ENCODE measurements at regions not wholly inside any gene's neighbourhood (a gene's known extent, or its start where the extent isn't known, plus 50 kb on each side); places are given as distances from the start of the nearest gene placed in this dataset.

GRCh38 chr5:112684121-112684520, 53.6 kb upstream of the APC start:
- Histone ChIP-seq H3K4me3 (ENCODE audit: low read depth, low read length) (no peak overlapping the region), H3K4me1 (ENCODE audit: control insufficient read depth, insufficient read depth, low read length) (peaks cover 6% of the 10 kb centered on the region)

GRCh38 chr5:112684737-112685136, 52.9 kb upstream of the APC start:
- Histone ChIP-seq H3K4me1 (ENCODE audit: control insufficient read depth, insufficient read depth, low read length) (peaks cover 6% of the 10 kb centered on the region), H3K36me3 (ENCODE audit: control insufficient read depth, insufficient read depth, low read length) (no peaks in the 10 kb centered on the region), H3K27me3 (ENCODE audit: control insufficient read depth, insufficient read depth, low read length) (no peaks in the 10 kb centered on the region), H3K9me3 (ENCODE audit: control insufficient read depth, insufficient read depth, low read length) (no peaks in the 10 kb centered on the region), H3K9ac (ENCODE audit: low read depth, low read length) (no peak overlapping the region), H3K4me3 (ENCODE audit: low read depth, low read length) (no peak overlapping the region)

More at GRCh38 chr5:112684121-112684520, 53.6 kb upstream of the APC start:
- H3K36me3 ChIP-seq (ENCODE audit: control insufficient read depth, insufficient read depth, low read length), result no peaks in the 10 kb centered on the region
- no peaks in the 10 kb centered on the region for H3K9me3 ChIP-seq (ENCODE audit: control insufficient read depth, insufficient read depth, low read length)
- no peak overlapping the region for H3K9ac ChIP-seq (ENCODE audit: low read depth, low read length)
- H3K27me3 ChIP-seq (ENCODE audit: control insufficient read depth, insufficient read depth, low read length), result no peaks in the 10 kb centered on the region

GRCh38 chr5:112685386-112685785, 52.3 kb upstream of the APC start:
- H3K9ac ChIP-seq (ENCODE audit: low read depth, low read length), result no peak overlapping the region
- no peak overlapping the region for H3K4me3 ChIP-seq (ENCODE audit: low read depth, low read length)
- no peaks in the 10 kb centered on the region for H3K36me3 ChIP-seq (ENCODE audit: control insufficient read depth, insufficient read depth, low read length)
- H3K4me1 ChIP-seq (ENCODE audit: control insufficient read depth, insufficient read depth, low read length), result peaks cover 6% of the 10 kb centered on the region
- H3K27me3 ChIP-seq (ENCODE audit: control insufficient read depth, insufficient read depth, low read length), result no peaks in the 10 kb centered on the region
- H3K9me3 ChIP-seq (ENCODE audit: control insufficient read depth, insufficient read depth, low read length), result no peaks in the 10 kb centered on the region

- H3K4me1 ChIP-seq (ENCODE audit: control insufficient read depth, insufficient read depth, low read length), result peaks cover 6% of the 10 kb centered on the region
- no peak overlapping the region for H3K4me3 ChIP-seq (ENCODE audit: low read depth, low read length)
- H3K9ac ChIP-seq (ENCODE audit: low read depth, low read length), result no peak overlapping the region
- H3K27me3 ChIP-seq (ENCODE audit: control insufficient read depth, insufficient read depth, low read length), result no peaks in the 10 kb centered on the region
- no peaks in the 10 kb centered on the region for H3K9me3 ChIP-seq (ENCODE audit: control insufficient read depth, insufficient read depth, low read length)
- no peaks in the 10 kb centered on the region for H3K36me3 ChIP-seq (ENCODE audit: control insufficient read depth, insufficient read depth, low read length)
Measured at GRCh38 chr5:112685931-112686330, 51.8 kb upstream of the APC start.

- Histone ChIP-seq H3K9ac (ENCODE audit: low read depth, low read length) (no peak overlapping the region), H3K4me3 (ENCODE audit: low read depth, low read length) (no peak overlapping the region), H3K4me1 (ENCODE audit: control insufficient read depth, insufficient read depth, low read length) (peaks cover 6% of the 10 kb centered on the region)
Measured at GRCh38 chr5:112686675-112687074, 51.0 kb upstream of the APC start.

GRCh38 chr5:112687306-112687705, 50.4 kb upstream of the APC start:
- H3K36me3 ChIP-seq (ENCODE audit: control insufficient read depth, insufficient read depth, low read length), result no peaks in the 10 kb centered on the region
- H3K9ac ChIP-seq (ENCODE audit: low read depth, low read length), result no peak overlapping the region
- peaks cover 6% of the 10 kb centered on the region for H3K4me1 ChIP-seq (ENCODE audit: control insufficient read depth, insufficient read depth, low read length)
- H3K4me3 ChIP-seq (ENCODE audit: low read depth, low read length), result no peak overlapping the region
- H3K27me3 ChIP-seq (ENCODE audit: control insufficient read depth, insufficient read depth, low read length), result no peaks in the 10 kb centered on the region
- H3K9me3 ChIP-seq (ENCODE audit: control insufficient read depth, insufficient read depth, low read length), result peaks cover 3% of the 10 kb centered on the region

More at GRCh38 chr5:112686675-112687074, 51.0 kb upstream of the APC start:
- Histone ChIP-seq H3K9me3 (ENCODE audit: control insufficient read depth, insufficient read depth, low read length) (peaks cover 3% of the 10 kb centered on the region), H3K36me3 (ENCODE audit: control insufficient read depth, insufficient read depth, low read length) (no peaks in the 10 kb centered on the region), H3K27me3 (ENCODE audit: control insufficient read depth, insufficient read depth, low read length) (no peaks in the 10 kb centered on the region)
